HG02884 (cell line): ENCODE measurements at regions not wholly inside any gene's neighbourhood (a gene's known extent, or its start where the extent isn't known, plus 50 kb on each side); places are given as distances from the start of the nearest gene placed in this dataset.

Experiments
- ATAC-seq: cut with Tn5 transposase; IDR thresholded peaks from one replicate; pipeline ENCODE4 v1.9.1; 2021; ENCODE audit warnings: mild to moderate bottlenecking, moderate library complexity; ENCODE audit not compliant: unreplicated experiment

- ATAC-seq = no peak
These were observed 190.7 kb upstream of the NCAM1 start for GRCh38 chr11:112770487-112770886.

DNA sequence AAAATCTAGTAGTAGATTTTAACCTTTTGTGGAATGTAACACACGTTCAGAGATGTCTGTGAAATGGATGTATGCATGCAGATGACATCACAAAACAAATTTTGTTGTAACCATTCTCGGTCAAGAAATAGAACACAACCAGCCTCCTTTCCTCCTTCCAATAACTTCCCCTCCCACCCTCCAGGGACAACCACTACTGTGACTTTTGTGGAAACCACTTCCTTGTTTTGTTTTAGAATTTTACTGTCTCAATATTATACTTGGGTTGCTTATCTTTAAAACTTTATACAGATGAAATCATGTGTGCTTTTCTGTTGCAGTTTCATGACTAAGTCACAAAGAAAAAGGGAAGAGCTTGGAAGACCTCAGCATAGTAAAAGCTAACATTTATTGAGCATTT, 189.4 kb upstream of the NCAM1 start:
- ATAC-seq = no peak

DNA sequence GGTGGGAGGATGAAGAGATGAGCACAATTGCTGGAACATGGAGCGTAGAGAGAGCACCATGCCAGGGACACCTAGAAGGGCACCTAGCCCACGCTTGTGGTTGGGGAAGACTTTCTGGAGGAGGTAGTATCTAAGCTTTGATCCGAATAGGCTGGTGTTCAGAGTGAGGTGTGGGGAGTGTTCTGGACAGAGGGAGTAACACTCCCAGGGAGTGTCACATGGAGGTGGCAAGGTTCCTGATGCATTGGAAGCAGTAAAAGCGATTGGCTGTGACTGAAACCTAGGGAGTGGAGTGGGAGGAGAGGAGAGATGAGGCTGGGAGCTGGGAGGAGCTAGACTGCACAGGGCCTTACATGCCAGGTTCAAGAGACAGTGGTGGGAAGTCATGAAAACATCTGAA, 188.0 kb upstream of the NCAM1 start:
- no peak for ATAC-seq

GRCh38 chr11:112776834-112777233, 184.4 kb upstream of the NCAM1 start:
- no peak for ATAC-seq

DNA sequence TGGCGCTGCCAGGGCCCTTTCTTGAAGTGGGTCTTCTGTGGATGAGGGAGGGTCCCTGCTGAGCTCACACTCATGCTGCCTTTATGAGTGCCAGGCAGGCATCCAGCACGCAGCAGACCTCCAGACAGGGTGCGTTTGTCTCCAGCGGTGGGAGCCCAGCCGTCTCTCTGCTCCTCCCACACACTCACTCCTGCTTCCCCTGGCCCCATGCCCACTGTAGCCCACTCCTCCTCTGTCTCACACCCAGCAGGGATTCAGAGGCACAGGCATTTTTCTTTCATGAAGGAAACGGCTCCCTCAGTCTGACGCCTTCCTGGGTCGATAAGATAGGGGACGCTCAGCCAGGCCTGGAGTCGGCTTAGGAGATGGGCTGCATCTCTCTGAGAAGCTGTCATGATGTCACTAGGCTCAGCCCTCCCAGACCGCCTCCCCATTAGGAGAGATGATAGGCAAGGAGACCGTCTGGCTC, 183.9 kb upstream of the NCAM1 start:
- no peak for ATAC-seq

GRCh38 chr11:112778091-112778876, 182.9 kb upstream of the NCAM1 start:
- no peak for ATAC-seq

DNA sequence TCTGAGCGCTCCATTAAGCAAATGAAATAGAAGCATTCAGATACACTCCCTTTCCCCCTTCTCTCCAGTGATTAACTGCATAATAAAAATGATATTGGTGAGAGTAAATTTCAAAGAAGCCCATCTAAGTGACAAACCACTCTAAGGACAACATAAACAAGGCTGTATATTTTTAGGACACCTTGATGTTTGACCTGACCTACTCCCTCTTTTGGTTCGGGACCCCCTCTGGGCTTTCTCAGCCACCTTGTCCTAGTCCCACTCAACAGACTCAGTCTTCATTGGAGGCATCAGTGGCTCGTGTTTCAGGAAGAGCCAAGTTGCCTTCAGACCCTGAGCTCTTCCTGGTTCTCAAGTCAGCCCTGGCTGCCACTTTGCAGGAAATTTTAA, 182.3 kb upstream of the NCAM1 start:
- no peak for ATAC-seq

GRCh38 chr11:112780351-112781087, 180.7 kb upstream of the NCAM1 start:
- no peak for ATAC-seq

DNA sequence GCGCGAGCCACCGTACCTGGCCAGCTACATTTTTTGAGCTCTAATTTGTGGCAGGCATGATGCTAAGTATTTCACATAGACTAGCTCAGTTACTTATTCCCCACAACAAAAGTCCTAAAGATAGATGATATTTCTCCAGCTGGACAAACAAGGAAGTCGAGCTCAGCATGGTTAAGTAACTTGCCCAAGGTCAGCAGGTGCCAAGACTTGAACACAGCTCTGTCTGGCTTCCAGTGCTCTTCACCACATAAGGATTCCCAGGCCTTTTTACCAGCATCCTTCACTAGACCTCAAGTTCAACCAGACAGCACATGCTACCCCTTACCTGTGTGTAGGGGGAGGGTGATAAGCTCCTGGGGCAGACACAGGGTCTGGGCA, 177.3 kb upstream of the NCAM1 start:
- no peak for ATAC-seq

GRCh38 chr11:112784323-112785073, 176.7 kb upstream of the NCAM1 start:
- no peak for ATAC-seq

GRCh38 chr11:112785149-112785548, 176.1 kb upstream of the NCAM1 start:
- no peak for ATAC-seq

GRCh38 chr11:112785719-112786118, 175.5 kb upstream of the NCAM1 start:
- no peak for ATAC-seq

DNA sequence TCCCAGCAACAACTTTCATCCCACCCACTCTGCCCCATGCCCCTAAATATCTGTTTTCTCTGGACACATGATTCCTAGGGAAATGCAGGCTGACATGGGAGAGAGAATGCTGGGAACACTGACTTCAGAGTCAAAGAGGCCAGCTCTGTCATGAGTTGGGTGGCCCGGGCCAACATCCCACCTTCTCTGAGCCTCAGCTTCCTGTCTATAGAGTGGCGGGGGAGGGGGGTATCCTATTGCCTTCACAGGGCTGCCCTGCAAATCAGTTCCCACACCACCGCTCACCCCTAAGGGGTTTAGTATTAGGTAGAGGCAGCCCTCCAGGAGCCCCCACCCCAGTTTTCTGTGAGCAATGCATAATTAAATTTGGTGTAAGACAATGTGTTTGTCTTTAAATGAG, 175.0 kb upstream of the NCAM1 start:
- ATAC-seq = no peak

GRCh38 chr11:112786886-112787530, 174.2 kb upstream of the NCAM1 start:
- no peak for ATAC-seq

DNA sequence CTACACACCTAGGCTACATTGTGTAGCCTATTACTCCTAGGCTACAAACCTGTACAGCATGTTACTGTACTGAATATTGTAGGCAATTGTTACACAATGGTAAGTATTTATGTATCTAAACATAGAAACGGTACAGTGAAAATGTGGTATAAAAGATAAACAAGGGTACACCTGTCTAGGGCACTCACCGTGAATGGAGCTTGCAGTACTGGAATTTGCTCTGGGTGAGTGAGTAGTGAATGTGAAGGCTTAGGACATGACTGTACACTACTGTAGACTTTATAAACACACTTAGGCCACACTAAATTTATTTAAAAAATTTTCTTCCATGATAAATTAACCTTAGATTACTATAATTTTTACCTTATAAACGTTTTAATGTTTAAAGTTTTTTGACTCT, 171.7 kb upstream of the NCAM1 start:
- no peak for ATAC-seq

DNA sequence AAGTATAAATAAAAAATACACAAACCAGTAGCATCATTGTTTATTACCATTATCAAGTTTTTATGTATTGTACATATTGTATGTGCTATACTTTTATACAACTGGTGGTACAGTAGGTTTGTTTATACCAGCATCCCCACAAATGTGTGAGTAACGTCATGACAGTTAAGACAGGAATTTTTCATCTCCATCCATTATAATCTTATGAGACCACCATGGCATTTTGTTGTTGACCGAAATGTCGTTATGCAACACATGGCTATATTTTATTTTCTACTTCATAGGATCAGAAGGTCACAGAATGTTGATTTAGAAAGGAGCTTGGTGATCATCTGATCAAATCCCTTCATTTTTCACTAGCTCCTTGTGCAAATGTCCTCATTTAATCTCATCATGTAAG, 170.9 kb upstream of the NCAM1 start:
- no peak for ATAC-seq

GRCh38 chr11:112792070-112792469, 169.2 kb upstream of the NCAM1 start:
- ATAC-seq = no peak

- no peak for ATAC-seq
These were observed 167.8 kb upstream of the NCAM1 start for GRCh38 chr11:112793416-112793815.

DNA sequence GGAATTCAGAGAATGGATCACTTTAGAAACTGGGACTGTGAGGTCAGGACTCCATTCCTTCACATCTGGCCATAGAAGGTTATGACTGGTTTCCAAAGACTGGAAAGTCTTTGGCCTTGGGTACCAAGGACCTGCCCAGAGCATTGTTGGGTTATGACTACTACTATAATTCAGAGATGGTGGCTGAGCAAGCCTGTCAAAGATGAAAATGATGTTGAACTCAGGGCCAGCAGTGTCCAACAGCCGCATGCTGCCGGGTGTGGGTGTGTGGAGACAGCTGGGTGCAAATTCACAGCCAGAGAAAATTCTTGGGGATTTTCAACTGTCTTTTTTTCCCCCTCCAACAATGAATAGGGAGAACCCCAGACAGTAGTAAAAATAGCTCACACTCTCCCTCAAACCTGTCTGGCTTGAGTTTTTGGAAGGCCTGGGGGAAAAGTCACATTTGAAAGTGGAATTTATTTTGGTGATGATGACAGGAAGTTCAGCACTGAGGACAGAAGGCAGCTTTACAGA, 166.8 kb upstream of the NCAM1 start:
- no peak for ATAC-seq

DNA sequence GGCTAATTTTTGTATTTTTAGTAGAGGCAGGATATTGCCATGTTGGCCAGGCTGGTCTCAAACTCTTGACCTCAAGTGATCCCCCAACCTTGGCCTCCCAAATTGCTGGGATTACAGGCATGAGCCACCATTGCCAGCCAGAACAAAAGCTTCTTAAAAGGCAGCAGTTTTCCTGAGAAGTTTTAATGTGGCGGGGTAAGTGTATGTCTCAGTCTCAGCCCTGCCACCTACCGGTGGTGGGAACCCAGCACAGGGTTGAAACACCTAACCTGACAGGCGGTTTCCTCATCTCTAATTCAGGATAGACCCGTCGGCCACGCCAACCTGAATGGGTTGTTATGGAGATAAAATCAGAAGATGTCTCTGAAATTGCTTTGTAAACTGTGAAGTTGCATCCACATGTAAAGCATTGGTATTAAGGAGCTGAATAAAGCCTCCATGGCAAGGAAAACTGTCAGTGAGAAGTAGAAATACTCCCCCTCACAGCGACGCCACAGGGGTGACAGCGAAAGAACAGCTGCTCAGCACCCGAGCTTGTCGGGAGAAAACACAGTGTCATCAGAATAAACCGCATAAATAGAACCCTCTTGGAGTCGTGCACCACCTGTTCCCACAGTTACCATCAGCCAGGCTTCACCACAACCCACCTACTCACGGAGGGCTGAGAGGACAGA, 165.9 kb upstream of the NCAM1 start:
- no peak for ATAC-seq
